SJSA1 (cell line): ENCODE measurements at regions not wholly inside any gene's neighbourhood (a gene's known extent, or its start where the extent isn't known, plus 50 kb on each side); places are given as distances from the start of the nearest gene placed in this dataset.

Experiments used
- DNase-seq, 2 experiments: peaks; one replicate each; pipeline ENCODE4 v3.0.0-alpha.2; 2015 to 2020; ENCODE audit warnings: low spot score in 2 of 2, low read depth in 1 of 2
- H3K27ac ChIP-seq: fragments of 250-450 bp; sonication (Bioruptor Pico); 2 replicates; pipeline ENCODE4 v1.5.1; 2020; ENCODE audit warnings: mild to moderate bottlenecking, moderate library complexity
- H3K27me3 ChIP-seq: fragments of 250-450 bp; sonication (Bioruptor Pico); replicated peaks from 2 replicates; pipeline ENCODE4 v1.5.1; 2020; ENCODE audit warnings: mild to moderate bottlenecking, moderate library complexity
- H3K36me3 ChIP-seq: fragments of 250-450 bp; sonication (Bioruptor Pico); 2 replicates; pipeline ENCODE4 v1.5.1; 2020; ENCODE audit warnings: mild to moderate bottlenecking
- H3K4me1 ChIP-seq: fragments of 250-450 bp; sonication (Bioruptor Pico); replicated peaks from 2 replicates; pipeline ENCODE4 v1.6.1; 2021; ENCODE audit warnings: mild to moderate bottlenecking
- H3K4me3 ChIP-seq: fragments of 250-450 bp; sonication (Bioruptor Pico); 2 replicates; pipeline ENCODE4 v1.5.1; 2020; ENCODE audit warnings: mild to moderate bottlenecking
- H3K9me3 ChIP-seq: fragments of 250-450 bp; sonication (Bioruptor Pico); replicated peaks from 2 replicates; pipeline ENCODE4 v1.5.1; 2020; ENCODE audit warnings: mild to moderate bottlenecking

- Histone ChIP-seq H3K27me3 (peaks cover 23% of the 10 kb centered on the region), H3K4me1 (peaks cover 22% of the 10 kb centered on the region), H3K36me3 (no peaks in the 10 kb centered on the region), H3K9me3 (no peaks in the 10 kb centered on the region), H3K27ac (no peak overlapping the region), H3K4me3 (no peak overlapping the region)
- no peak for DNase-seq
These were observed 63.0 kb upstream of the ID3 start for GRCh38 chr1:23622284-23622683.

- Histone ChIP-seq H3K4me1 (peaks cover 22% of the 10 kb centered on the region), H3K27ac (no peak overlapping the region), H3K27me3 (peaks cover 23% of the 10 kb centered on the region), H3K4me3 (no peak overlapping the region), H3K9me3 (no peaks in the 10 kb centered on the region), H3K36me3 (no peaks in the 10 kb centered on the region)
- DNase-seq: no peak
These were observed 61.3 kb upstream of the ID3 start for GRCh38 chr1:23620605-23621004.

- peaks cover 23% of the 10 kb centered on the region for H3K27me3 ChIP-seq
- H3K4me1 ChIP-seq: peaks cover 18% of the 10 kb centered on the region
- no peak overlapping the region for H3K27ac ChIP-seq
- H3K9me3 ChIP-seq: no peaks in the 10 kb centered on the region
- no peak overlapping the region for H3K4me3 ChIP-seq
- no peaks in the 10 kb centered on the region for H3K36me3 ChIP-seq
- DNase-seq: no peak
These were observed 60.2 kb upstream of the ID3 start for GRCh38 chr1:23619299-23620188.

GRCh38 chr1:23618586-23619083 is 59.3 kb upstream of the ID3 start:
- peaks cover 8% of the 10 kb centered on the region for H3K4me1 ChIP-seq
- H3K9me3 ChIP-seq: no peaks in the 10 kb centered on the region
- H3K4me3 ChIP-seq: no peak overlapping the region
- peaks cover 23% of the 10 kb centered on the region for H3K27me3 ChIP-seq
- no peak overlapping the region for H3K27ac ChIP-seq
- no peak for DNase-seq
- H3K36me3 ChIP-seq: no peaks in the 10 kb centered on the region

GRCh38 chr1:23617084-23617521 is 57.8 kb upstream of the ID3 start:
- no peak overlapping the region for H3K27ac ChIP-seq
- H3K4me3 ChIP-seq: no peak overlapping the region
- H3K4me1 ChIP-seq: peaks cover 7% of the 10 kb centered on the region; the same call in 1 of the 2 replicates
- H3K36me3 ChIP-seq: no peaks in the 10 kb centered on the region
- H3K27me3 ChIP-seq: peaks cover 23% of the 10 kb centered on the region
- H3K9me3 ChIP-seq: no peaks in the 10 kb centered on the region
- no peak for DNase-seq

GRCh38 chr1:23616292-23616824 is 57.1 kb upstream of the ID3 start:
- H3K9me3 ChIP-seq: no peaks in the 10 kb centered on the region
- peaks cover 7% of the 10 kb centered on the region; the same call in 1 of the 2 replicates for H3K4me1 ChIP-seq
- H3K27me3 ChIP-seq: peaks cover 23% of the 10 kb centered on the region
- H3K36me3 ChIP-seq: no peaks in the 10 kb centered on the region
- no peak for DNase-seq
- no peak overlapping the region for H3K4me3 ChIP-seq
- no peak overlapping the region for H3K27ac ChIP-seq

- Histone ChIP-seq H3K36me3 (no peaks in the 10 kb centered on the region), H3K4me1 (peaks cover 7% of the 10 kb centered on the region; the same call in 1 of the 2 replicates), H3K27ac (no peak overlapping the region), H3K9me3 (no peaks in the 10 kb centered on the region), H3K27me3 (peaks cover 23% of the 10 kb centered on the region), H3K4me3 (no peak overlapping the region)
- no peak for DNase-seq
These were observed 56.6 kb upstream of the ID3 start for GRCh38 chr1:23615852-23616251.

- H3K4me3 ChIP-seq: no peak overlapping the region
- H3K27ac ChIP-seq: no peak overlapping the region
- DNase-seq: no peak
- no peaks in the 10 kb centered on the region for H3K9me3 ChIP-seq
- peaks cover 23% of the 10 kb centered on the region for H3K27me3 ChIP-seq
- peaks cover 7% of the 10 kb centered on the region; the same call in 1 of the 2 replicates for H3K4me1 ChIP-seq
- no peaks in the 10 kb centered on the region for H3K36me3 ChIP-seq
These were observed 56.1 kb upstream of the ID3 start for GRCh38 chr1:23615423-23615822.

GRCh38 chr1:23614032-23614660 is 54.8 kb upstream of the ID3 start:
- H3K9me3 ChIP-seq: no peaks in the 10 kb centered on the region
- no peaks in the 10 kb centered on the region; the same call in 1 of the 2 replicates for H3K4me1 ChIP-seq
- DNase-seq: no peak
- no peaks in the 10 kb centered on the region for H3K36me3 ChIP-seq
- no peak overlapping the region for H3K4me3 ChIP-seq
- H3K27ac ChIP-seq: no peak overlapping the region
- peaks cover 10% of the 10 kb centered on the region for H3K27me3 ChIP-seq

- Histone ChIP-seq H3K4me3 (no peak overlapping the region), H3K9me3 (no peaks in the 10 kb centered on the region), H3K4me1 (no peaks in the 10 kb centered on the region), H3K27ac (no peak overlapping the region), H3K36me3 (no peaks in the 10 kb centered on the region), H3K27me3 (peaks cover 3% of the 10 kb centered on the region)
- DNase-seq: no peak
These were observed 54.1 kb upstream of the ID3 start for GRCh38 chr1:23613191-23614031.

GRCh38 chr1:23611601-23612327 is 52.5 kb upstream of the ID3 start:
- Histone ChIP-seq H3K27ac (no peak overlapping the region), H3K4me1 (no peaks in the 10 kb centered on the region), H3K4me3 (no peak overlapping the region), H3K9me3 (no peaks in the 10 kb centered on the region), H3K36me3 (no peaks in the 10 kb centered on the region), H3K27me3 (no peaks in the 10 kb centered on the region)
- no peak for DNase-seq

- Histone ChIP-seq H3K27ac (no peak overlapping the region), H3K36me3 (no peaks in the 10 kb centered on the region), H3K4me1 (no peaks in the 10 kb centered on the region), H3K27me3 (no peaks in the 10 kb centered on the region), H3K9me3 (no peaks in the 10 kb centered on the region), H3K4me3 (no peak overlapping the region)
- no peak for DNase-seq
These were observed 51.4 kb upstream of the ID3 start for GRCh38 chr1:23610677-23611076.

- Histone ChIP-seq H3K4me1 (no peaks in the 10 kb centered on the region), H3K27ac (no peak overlapping the region), H3K27me3 (no peaks in the 10 kb centered on the region), H3K9me3 (no peaks in the 10 kb centered on the region), H3K4me3 (no peak overlapping the region), H3K36me3 (no peaks in the 10 kb centered on the region)
- DNase-seq: no peak
These were observed 50.7 kb upstream of the ID3 start for GRCh38 chr1:23609971-23610370.
